ENCODE measurements at regions not wholly inside any gene's neighbourhood (a gene's known extent, or its start where the extent isn't known, plus 50 kb on each side); places are given as distances from the start of the nearest gene placed in this dataset.

GRCh38 chr12:66733321-66733720, 54.4 kb upstream of the GRIP1 start:
- in situ Hi-C loops (cut with HindIII; ENCODE audit: low pct_unique_long_range_greater_than_20kb, low sequenced_read_pairs) = no loop called here
- no peak for TF ChIP-seq JUND (IDR thresholded peaks at IDR 0.05; ENCODE audit: low read depth)
- no peak for DNase-seq (ENCODE audit: low read depth in 1 of 2, low spot score in 1 of 2)

GRCh38 chr12:66733839-66734238, 55.0 kb upstream of the GRIP1 start:
- TF ChIP-seq JUND (IDR thresholded peaks at IDR 0.05; ENCODE audit: low read depth) = no peak
- in situ Hi-C loops (cut with HindIII; ENCODE audit: low pct_unique_long_range_greater_than_20kb, low sequenced_read_pairs) = no loop called here

GRCh38 chr12:66735275-66735674, 56.4 kb upstream of the GRIP1 start:
- TF ChIP-seq JUND (IDR thresholded peaks at IDR 0.05; ENCODE audit: low read depth) = no peak
- DNase-seq (ENCODE audit: low read depth in 1 of 2, low spot score in 1 of 2) = no peak
- in situ Hi-C loops (cut with HindIII; ENCODE audit: low pct_unique_long_range_greater_than_20kb, low sequenced_read_pairs) = no loop called here

More at GRCh38 chr12:66733839-66734238, 55.0 kb upstream of the GRIP1 start:
- no peak for DNase-seq (ENCODE audit: low read depth in 1 of 2, low spot score in 1 of 2)

GRCh38 chr12:66736931-66737330, 58.1 kb upstream of the GRIP1 start:
- in situ Hi-C loops (cut with HindIII; ENCODE audit: low pct_unique_long_range_greater_than_20kb, low sequenced_read_pairs) = no loop called here
- TF ChIP-seq JUND (IDR thresholded peaks at IDR 0.05; ENCODE audit: low read depth) = no peak

GRCh38 chr12:66739266-66739665, 60.4 kb upstream of the GRIP1 start:
- TF ChIP-seq JUND (IDR thresholded peaks at IDR 0.05; ENCODE audit: low read depth) = no peak
- in situ Hi-C loops (cut with HindIII; ENCODE audit: low pct_unique_long_range_greater_than_20kb, low sequenced_read_pairs) = no loop called here
- no peak for DNase-seq (ENCODE audit: low read depth in 1 of 2, low spot score in 1 of 2)

More at GRCh38 chr12:66736931-66737330, 58.1 kb upstream of the GRIP1 start:
- DNase-seq (ENCODE audit: low read depth in 1 of 2, low spot score in 1 of 2) = no peak

GRCh38 chr12:66739940-66740651, 61.2 kb upstream of the GRIP1 start:
- in situ Hi-C loops (cut with HindIII; ENCODE audit: low pct_unique_long_range_greater_than_20kb, low sequenced_read_pairs) = no loop called here
- no peak for TF ChIP-seq JUND (IDR thresholded peaks at IDR 0.05; ENCODE audit: low read depth)
- peak in 1 of 2 experiments; percentile 35 for DNase-seq (ENCODE audit: low read depth in 1 of 2, low spot score in 1 of 2)

DNA sequence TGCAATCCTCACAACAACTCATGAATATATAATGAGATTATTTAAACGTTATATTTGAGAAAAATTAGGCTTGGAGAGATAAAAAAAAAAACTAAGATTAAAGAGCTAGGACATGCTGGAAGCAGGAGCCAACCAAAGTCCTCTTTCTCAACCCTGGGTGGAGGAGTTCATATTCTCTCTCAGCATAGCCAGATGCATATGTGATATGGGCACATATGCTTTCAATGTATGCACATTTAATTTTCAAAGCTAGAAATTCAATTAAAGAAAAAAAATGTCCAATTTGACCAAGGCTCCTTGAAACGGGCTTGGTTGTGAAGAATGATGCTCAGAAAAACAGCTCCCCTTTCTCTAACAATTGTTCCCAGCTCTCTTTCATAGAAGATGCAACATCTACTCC, 61.9 kb upstream of the GRIP1 start:
- in situ Hi-C loops (cut with HindIII; ENCODE audit: low pct_unique_long_range_greater_than_20kb, low sequenced_read_pairs) = no loop called here
- no peak for DNase-seq (ENCODE audit: low read depth in 1 of 2, low spot score in 1 of 2)
- TF ChIP-seq JUND (IDR thresholded peaks at IDR 0.05; ENCODE audit: low read depth) = no peak

- TF ChIP-seq JUND (IDR thresholded peaks at IDR 0.05; ENCODE audit: low read depth) = no peak
- in situ Hi-C loops (cut with HindIII; ENCODE audit: low pct_unique_long_range_greater_than_20kb, low sequenced_read_pairs) = no loop called here
- DNase-seq (ENCODE audit: low read depth in 1 of 2, low spot score in 1 of 2) = no peak
These were observed 63.0 kb upstream of the GRIP1 start for GRCh38 chr12:66741919-66742318.

- no peak for DNase-seq (ENCODE audit: low read depth in 1 of 2, low spot score in 1 of 2)
- no peak for TF ChIP-seq JUND (IDR thresholded peaks at IDR 0.05; ENCODE audit: low read depth)
- in situ Hi-C loops (cut with HindIII; ENCODE audit: low pct_unique_long_range_greater_than_20kb, low sequenced_read_pairs) = no loop called here
These were observed 63.9 kb upstream of the GRIP1 start for GRCh38 chr12:66742508-66743367.

DNA sequence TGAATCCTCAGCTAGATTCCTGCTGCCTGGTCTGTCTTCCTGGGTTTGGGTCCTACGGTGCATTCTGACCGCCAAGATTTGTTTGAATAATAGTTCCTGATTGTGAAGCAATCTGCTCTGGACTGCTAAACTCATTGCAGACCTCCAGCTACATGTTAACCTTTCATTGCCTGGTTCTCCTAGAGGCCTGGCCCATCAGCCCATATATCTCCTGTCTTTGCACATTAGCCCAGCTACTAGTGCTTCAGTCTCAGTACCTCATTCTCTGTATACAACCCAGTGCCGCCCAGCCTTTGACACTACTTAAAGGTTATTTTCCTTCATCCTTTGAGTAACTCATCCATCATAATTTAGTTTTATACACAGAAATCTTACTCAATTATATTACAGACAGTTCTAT, 65.6 kb upstream of the GRIP1 start:
- TF ChIP-seq JUND (IDR thresholded peaks at IDR 0.05; ENCODE audit: low read depth) = no peak
- no peak for DNase-seq (ENCODE audit: low read depth in 1 of 2, low spot score in 1 of 2)
- in situ Hi-C loops (cut with HindIII; ENCODE audit: low pct_unique_long_range_greater_than_20kb, low sequenced_read_pairs) = no loop called here

DNA sequence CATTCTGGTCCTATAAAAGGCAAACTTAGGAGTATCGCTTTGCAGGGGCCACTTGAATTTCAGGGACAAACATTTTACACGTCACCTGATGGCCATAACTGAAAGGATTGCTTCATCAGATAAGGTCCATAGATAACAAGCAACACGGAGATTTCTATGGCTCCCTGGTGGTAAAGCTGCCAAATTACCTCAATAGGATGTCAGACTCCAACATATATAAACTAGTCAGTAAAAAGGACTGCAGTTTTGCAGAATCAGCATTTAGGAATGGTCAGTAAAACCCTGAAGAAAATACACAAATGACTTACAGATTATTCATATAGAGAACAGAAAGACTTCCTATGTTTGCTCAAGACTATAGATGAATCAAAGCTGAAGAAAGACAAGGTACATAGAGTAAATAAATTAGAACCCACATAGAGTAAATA, 66.1 kb upstream of the GRIP1 start:
- in situ Hi-C loops (cut with HindIII; ENCODE audit: low pct_unique_long_range_greater_than_20kb, low sequenced_read_pairs) = no loop called here
- TF ChIP-seq JUND (IDR thresholded peaks at IDR 0.05; ENCODE audit: low read depth) = no peak
- no peak for DNase-seq (ENCODE audit: low read depth in 1 of 2, low spot score in 1 of 2)

DNA sequence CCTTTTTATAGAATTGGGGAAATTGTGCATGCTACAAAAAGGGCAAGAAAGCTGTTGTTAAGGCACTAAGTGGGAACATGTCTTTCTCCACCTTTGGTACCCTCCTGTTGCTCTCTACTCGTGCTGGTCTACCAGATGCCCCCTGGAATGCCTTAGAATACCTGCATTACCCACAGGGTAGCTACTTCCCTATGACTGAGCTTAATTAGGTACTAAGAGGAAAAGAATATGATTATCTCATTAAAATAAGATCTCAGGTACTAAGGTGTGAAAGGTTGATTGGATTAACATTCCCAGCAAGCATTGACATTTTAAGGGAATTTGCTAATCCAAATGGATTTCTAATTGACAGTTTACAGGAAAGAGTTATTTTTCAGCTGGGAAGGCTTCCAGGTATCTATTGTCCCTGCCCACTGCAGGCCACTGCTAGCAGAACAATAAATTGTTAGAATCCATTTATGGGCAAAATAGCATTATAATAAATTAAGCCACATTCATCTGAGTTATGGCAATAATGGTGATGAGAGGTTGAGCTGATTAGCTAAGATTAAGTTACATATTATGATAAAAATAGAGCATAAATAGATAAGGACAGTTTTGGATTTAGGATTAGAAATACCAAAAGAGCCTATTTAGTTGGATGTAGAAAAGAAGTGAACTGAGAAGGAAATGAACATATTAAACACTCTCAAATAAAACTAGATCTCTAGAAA, 67.8 kb upstream of the GRIP1 start:
- in situ Hi-C loops (cut with HindIII; ENCODE audit: low pct_unique_long_range_greater_than_20kb, low sequenced_read_pairs) = no loop called here
- no peak for DNase-seq (ENCODE audit: low read depth in 1 of 2, low spot score in 1 of 2)
- TF ChIP-seq JUND (IDR thresholded peaks at IDR 0.05; ENCODE audit: low read depth) = no peak
